GM19240 (cell line): ENCODE measurements at regions not wholly inside any gene's neighbourhood (a gene's known extent, or its start where the extent isn't known, plus 50 kb on each side); places are given as distances from the start of the nearest gene placed in this dataset.

ENCODE experiments used
- DNase-seq: peaks from one replicate; pipeline ENCODE4 v3.0.0; 2011; ENCODE audit warnings: low spot score; ENCODE audit not compliant: insufficient read length

DNA sequence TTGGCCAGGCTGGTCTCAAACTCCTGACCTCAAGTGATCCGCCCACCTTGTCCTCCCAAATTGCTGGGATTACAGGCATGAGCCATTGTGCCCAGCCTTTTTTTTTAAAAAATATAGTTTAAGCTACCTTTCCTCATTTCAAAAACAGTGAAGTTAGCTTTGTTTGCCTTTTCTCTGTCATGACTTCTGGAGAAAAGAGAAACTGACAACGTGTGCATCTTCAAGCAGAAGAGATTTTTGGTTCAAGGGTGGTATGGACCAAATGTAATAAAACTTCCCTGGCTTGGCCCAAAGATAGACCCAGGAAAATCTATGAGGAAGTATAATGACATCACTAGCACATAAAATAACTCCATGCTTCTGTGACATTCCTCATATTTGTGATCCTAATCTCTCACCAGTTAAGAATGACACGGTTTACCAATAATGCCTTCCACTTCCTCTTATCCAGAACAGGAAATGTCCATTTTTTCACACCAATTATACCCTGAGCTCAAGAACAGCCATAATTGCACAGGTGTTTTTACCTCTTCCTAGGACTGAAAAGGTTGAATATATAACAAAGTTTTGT is 781.2 kb upstream of the NR2F2 start:
- no peak for DNase-seq

DNA sequence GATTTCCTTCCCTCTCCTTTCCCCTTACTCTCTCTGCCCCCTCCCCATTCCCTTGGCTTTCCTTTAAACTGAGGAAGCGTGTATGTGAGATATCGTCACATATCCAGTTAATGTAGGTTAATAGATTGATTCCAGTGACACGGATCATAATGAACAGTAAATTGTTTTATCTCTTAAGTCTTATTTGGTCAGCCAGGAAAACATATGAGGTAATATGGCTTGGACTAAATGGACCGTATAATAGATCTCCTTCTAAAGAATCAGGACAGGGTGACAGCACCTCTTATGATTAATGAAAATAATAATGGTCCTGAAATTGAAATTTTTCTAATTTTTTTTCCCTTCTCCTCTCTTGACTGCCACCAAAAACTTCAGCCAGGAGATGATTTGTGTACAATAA is 779.8 kb upstream of the NR2F2 start:
- no peak for DNase-seq

DNA sequence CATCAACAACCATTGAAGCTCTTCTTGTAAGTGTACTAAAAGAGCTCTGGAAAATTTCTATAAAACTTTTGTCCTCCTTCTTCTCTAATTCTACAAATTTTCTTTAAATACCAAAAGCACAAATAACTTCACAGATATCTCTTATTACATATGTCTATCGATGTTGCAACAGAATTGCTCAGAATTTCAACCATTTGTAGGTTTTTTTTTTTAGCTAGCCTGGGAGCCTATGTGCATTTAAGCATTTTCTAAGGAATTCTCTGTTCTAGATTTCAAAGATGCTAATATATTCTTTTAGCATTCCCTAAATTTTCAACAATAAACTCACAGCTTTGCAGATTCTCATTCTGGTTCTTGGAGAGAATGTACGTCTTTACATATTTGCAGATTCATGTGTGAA is 774.3 kb upstream of the NR2F2 start:
- DNase-seq, result no peak

DNA sequence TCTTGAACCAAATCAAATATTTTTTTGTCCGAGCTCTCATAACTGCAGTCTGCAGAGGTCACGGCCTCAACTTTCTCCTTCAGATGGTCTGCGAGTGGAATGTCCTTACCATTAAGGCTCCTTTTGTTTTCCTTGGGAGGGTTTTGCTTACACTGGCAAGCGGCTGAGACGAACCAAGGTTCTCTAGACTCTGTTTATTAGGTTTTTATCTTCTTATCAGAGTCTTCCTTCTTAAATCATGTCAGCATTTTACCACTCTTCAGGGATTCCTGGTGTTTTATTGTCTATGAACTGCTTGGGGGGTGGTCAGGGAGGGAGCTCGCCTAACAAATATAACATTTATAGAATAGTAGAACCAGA is 773.7 kb upstream of the NR2F2 start:
- DNase-seq, result no peak

DNA sequence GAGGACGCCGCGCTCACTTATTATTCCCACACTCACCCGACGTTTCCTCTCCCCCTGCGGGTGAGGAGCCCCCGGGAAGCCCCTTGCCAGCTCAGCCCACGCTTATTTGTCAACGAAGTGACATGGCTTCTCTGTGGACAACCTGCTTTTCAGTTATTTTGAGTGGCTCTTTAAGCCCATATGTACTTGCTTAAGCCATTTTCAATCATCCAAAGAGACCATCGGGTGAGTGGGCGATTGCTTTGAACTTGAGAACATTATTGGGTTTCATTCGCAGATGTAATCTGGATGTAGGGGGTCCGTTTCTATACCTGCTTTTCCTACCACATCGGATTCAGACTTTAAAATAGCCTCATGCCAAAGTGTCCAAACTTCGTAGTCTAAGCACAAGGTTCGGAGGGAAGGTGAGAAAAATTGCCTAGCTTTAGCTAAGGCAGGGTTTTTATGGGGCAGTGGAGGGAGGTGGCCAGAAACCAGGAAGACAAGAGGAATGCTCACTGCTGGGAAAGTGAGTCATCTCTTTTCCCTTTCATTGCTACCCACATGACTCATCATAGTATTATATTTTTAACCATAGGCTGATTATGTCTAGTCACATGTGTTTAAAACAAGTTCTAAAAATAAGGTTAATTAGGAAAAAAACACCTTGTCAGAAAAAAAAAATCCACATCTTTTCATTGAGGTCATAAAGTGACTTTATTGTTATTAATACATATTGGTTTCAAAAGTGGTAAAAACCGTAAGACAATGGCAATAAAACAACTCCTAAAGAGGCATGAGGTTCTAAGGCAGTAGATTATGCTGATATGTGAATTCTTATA is 773.1 kb upstream of the NR2F2 start:
- DNase-seq, result no peak

DNA sequence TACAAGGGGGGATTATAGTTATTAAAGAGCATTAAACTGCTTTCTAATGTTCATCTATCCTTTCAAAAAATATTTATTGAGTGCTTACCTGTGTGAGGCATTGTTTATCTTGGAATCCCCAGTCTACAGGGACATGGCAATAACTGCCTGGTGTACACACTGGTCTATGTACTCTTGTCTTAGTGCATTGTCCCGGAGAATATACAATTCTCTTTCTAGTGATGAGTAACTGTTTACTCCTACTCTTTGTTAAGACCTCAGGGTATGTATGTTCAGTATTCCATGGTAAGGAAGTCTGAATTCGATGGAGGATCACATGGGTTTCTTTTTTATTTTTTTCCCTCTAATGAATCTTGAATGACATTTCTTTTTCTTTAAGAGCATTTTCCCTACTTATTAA is 772.4 kb upstream of the NR2F2 start:
- DNase-seq, result no peak

DNA sequence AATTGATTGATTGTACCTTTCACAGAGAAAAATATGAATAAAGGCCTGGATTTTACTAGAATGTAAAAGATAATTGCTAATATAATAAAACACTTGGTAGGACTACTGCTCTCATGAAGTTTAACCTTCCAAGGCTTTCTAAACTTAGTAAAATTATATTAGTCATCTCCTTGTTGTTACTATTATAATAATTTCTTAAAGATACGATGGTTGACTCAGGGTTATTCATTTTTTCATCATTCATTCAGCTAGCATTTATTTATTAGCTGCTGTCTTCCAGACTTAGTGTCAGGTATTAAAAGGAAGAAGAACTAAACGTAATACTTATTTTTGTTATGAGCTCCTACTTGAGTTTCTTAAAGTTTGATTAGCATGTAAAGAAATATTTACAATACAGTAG is 771.6 kb upstream of the NR2F2 start:
- DNase-seq, result no peak

DNA sequence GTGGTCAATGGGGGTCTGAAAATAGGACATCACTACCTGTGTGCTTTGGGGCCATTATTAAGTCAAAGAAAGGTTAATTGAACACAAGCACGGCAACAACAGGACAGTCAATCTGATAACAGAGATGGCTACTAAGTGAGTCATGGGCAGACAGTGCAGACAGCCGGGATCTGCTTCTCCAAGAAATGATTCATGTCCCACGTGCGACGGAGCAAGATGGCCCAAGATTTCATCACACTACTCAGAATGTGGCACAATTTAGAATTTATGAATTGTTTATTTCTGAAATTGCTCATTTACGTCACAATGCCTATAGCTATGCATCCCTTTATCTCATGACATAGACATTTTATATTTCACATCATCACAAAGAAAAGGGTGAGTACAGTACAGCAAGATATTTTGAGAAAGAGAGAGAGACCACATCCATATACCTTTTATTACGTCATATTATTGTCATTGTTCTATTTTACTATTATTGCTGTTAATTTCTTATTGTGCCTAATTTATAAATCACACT is 770.6 kb upstream of the NR2F2 start:
- no peak for DNase-seq

DNA sequence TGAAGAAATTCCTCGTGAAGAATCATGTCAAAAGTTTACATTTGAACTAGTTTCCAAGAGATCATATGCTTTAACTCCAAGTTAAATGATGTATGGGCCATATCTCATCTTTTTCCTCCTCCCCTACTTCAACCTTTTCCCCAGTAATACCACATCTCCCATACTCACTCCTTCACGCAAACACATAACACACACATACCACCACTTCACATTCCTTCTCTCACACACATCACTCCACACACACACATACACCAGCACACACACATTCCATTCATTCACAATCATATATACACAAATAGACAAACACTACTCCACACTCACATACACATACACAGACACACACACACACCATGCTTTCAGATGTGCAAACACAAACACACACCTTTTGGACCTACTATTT is 769.0 kb upstream of the NR2F2 start:
- DNase-seq, result no peak

DNA sequence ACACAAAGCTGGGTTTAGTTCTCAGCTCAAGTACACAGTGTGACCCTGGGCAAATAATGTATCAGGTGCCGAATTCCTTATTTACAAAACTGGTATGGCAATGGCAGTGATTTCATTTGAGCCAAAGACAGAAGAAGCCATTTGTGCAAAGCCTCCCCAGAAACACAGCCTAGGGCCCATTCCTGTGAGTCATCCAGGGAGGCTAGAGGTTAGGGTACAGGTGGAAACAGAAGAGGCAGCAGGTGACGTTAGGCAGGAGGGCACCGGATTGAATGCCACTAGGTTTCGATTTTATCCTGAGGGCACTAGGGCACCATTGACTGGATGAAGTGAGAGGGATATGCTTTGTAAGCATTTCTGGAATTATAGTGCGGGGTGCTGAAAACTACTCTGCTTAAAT is 766.9 kb upstream of the NR2F2 start:
- no peak for DNase-seq

DNA sequence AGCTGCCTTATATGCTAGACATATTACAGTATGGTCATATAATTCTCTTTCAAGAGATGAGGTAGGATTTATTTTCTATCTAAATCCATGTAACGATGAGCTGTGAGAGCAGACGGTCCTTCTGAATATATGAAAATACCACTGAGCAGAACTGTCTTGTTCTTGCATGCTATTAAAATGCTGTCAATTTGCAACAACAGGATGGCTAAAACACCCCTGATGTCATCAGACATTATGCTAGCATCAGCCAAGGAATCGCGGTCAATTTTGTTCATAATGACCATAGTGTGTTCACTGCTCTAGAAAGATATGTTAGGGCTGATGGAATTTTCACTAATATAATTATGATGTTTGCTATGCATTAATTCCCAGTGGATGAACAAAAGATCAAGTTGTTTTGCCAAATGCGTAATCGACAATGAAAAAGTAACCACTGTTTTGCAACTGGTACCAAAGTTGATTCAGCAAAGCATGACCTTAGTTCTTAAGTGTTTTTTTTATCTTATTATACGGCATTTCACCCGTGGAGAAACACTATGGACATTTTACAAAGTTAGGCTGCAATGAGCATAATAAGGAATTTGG is 765.4 kb upstream of the NR2F2 start:
- no peak for DNase-seq

DNA sequence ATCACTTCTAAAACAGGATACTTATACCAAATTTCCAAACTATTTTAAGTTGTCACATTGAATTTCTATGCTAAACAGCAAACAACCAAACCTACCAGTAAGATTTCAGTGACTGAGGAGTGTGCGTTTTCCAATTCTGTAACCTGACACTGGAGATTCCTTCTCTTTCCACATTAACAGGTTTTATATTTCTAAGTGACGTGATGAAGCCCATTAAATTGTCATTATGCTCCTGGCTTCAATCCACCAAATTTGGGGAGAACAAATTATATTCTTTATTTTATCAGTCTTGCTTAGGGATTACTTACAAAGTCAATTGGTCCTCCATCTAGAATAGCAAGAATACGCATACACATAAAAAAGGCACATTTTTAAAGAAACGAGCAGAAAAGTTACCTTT is 764.8 kb upstream of the NR2F2 start:
- no peak for DNase-seq

DNA sequence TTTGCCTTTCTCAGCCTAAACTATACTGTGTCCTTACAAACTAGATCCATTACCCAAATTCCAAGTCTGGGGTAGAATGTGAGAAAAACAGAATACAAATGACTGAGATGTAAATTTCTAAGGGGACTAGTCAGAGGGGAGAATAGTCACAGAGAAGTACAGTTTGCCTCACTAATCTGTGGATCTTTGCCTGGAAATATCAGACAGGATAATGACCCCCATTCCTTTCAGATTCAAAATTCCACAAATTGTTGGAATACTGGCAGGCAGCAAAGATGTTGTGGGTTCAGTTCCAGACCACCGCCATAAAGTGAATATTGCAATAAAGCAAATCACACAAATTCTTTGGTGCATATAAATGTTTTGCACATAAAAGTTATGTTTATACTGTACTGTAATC is 762.8 kb upstream of the NR2F2 start:
- no peak for DNase-seq

DNA sequence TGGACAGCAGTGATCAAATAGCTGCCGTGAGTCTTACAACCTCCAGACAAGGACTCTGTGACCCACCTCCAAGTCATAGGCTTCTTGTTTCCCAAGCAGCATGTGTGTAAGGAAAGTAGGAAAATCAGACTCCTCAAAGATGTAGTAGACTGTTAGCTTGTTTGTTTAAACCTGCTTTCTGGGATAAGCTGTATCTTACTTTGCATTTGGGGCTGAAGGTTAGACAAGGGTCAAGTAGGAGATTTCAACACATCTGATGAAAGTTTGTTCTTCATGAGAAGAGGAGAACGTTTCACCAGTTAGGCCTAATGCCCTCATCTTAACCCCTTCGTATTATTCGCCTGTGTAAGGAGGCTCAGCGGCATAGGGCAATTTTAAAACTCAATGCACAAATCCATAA is 756.4 kb upstream of the NR2F2 start:
- no peak for DNase-seq

DNA sequence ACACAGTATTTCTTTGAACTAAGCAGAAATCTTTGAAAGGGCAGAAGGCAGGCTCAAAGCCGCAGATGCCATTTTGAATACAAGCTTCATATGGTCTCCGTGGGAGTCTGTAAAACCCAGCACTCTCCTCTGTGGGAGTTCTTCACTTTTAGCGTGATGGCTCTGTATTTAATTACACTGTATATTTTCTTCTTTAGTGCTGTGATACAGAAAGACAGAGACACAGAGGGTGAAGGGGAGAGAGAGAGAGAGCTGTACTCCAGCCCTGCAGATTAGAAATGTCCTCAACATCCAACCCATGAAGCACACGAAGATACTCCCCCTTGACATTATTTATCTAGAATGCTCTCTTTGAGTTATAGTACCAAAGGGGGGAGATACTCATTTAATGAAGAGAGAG is 752.6 kb upstream of the NR2F2 start:
- no peak for DNase-seq

DNA sequence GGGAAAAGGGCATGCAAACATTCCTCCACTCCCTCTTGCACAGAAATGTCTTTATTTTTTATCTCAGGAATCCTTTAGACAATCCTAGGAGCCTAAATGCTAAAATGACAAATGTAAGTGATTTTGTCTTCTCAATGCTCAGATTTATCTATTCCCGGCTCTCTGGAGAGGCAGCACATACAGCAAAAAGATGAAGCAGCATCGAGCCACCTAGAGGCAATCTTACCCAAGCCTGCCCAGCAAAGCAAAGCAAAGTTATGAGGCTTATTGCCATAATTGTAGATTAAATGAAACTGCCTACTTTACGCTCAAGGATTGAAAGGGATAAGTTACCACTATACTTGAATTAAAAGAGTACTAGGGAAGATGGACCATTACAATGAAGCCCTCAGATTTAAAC is 750.4 kb upstream of the NR2F2 start:
- no peak for DNase-seq

DNA sequence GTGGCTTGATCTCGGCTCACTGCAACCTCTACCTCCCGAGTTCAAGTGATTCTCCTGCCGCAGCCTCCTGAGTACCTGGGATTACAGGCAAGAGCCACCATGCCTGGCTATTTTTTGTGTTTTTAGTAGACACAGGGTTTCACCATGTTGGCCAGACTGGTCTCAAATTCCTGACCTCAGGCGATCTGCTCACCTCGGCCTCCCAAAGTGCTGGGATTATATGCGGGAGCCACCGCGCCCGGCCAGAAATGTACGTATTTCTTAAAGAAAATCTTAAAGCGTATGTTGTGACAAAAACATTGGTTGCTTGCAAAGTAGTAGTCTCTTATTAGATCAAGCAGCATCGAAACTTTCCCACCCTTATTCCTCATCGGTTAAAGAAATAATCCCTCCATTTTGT is 748.9 kb upstream of the NR2F2 start:
- no peak for DNase-seq

DNA sequence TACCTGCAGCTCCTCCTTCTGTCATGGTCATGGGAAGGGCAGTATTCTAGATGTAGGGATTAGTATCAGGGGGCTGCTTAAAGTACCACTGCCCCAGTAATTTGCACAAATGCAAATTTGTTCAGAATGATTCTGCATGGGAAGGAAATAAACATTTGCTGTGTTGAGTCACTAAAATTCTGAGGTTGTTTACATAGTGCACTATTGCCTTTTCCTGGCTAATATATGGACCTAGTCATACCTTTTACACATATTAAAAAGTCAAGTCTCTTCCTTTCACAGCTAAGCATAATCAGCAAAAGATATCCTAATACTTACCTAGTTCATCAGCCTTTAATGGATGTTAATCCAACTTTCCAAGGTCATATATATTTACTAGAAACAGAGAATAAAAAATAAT is 746.4 kb upstream of the NR2F2 start:
- DNase-seq, result no peak

DNA sequence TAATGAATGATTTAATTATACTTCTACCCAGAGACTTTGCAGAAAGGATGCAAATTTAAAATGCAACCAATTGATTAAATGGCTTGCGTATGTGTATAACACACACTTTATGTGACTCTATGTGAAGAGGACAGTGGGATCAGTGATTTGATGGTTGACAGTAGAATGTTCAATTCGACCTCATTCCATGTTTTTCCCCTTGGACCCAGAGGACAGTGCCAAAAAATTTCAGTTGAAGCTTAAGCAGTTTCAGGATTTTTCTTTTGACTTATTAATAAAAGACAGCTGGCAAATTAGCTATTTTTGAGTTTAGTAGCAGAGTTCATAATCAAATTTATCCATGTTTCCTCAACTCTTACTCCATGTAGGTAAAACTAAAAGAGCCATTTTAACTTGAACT is 742.4 kb upstream of the NR2F2 start:
- DNase-seq, result no peak

DNA sequence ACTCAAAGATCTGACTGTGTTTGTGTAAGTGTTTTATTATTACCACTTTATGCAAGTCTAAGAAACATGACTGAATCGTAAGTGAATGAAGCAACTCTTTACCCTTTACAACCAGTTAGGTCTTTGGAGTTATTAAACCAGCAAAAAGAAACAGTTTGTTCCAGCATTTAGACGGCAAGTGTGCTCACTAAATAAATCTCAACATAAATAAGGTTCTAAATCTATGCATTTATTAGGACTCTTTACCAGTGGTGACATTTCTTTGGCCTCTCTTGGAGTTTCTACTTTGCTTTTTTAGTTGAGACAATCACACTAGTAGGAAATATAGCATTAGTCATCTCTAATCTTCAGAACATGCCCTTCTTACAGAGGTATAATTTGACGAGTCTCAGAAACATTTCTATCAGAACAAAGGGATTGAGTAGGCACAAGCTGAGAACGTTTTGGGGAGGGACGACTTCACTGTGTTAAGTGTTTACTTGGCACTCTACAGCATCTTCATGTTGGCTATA is 739.9 kb upstream of the NR2F2 start:
- no peak for DNase-seq

DNA sequence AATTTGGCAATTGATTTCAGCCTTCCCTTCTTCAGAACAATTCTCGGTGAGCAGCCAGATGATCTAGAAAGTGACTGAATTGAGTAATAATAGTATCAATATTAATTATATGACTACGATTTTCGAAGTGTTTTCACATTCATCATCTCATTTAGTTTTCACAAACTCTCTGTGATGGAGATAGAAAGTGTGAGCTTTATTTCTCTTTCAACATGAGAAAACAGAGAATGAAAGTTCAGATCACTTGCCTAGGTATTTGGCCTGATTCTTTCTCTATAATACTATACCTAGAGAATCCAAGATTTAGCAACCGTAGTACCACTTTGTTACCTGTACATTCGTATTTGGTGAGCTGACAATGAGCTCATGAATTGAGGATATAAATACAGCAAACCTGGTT is 739.2 kb upstream of the NR2F2 start:
- DNase-seq, result no peak

DNA sequence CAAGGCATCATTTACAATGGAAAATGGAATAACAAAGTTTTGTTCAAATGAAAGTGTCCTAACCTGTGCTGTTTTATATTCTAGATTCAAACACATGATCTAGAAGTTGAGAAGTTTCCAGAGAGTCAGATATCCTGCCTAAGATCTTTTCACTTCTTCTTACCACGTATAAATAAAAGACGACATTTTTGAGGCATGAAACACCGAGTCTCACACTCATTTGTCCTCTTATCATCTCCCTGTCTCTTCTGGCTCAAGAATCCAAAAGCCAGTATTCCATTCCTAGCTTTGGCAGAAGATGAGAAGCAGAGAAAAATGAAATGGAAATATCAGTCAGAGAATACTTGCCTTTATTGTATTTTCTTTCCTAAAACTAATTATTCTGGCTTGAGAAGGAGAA is 738.6 kb upstream of the NR2F2 start:
- DNase-seq, result no peak

DNA sequence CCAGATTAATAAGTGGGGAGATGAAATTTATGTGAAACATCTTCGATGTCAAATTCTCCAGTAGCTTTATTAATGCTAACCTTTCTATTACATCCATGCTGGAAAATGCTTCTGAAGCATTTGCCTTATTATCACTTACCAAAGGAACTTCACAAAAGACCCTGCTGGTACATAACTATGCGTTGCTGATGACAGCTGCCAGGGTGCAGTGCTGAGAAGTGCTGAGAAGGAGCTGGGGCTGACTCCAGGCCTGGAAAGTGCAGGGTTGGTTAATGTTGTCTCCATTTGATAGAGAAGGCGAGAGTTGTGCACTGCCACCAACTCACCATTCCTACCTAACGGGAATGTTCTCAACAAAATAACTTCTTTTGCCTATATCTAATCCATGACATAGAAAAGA is 736.0 kb upstream of the NR2F2 start:
- no peak for DNase-seq
